GM18507 (cell line): ENCODE measurements at regions not wholly inside any gene's neighbourhood (a gene's known extent, or its start where the extent isn't known, plus 50 kb on each side); places are given as distances from the start of the nearest gene placed in this dataset.

Source experiments
- DNase-seq: peaks from one replicate; pipeline ENCODE4 v3.0.0; 2011; ENCODE audit warnings: low read depth; ENCODE audit not compliant: insufficient read length; ENCODE audit errors: extremely low spot score
- FAIRE-seq: peaks from 2 replicates; lab custom pipeline; 2011; peaks lifted over from hg19 to GRCh38; lab: Jason Lieb, UNC

DNA sequence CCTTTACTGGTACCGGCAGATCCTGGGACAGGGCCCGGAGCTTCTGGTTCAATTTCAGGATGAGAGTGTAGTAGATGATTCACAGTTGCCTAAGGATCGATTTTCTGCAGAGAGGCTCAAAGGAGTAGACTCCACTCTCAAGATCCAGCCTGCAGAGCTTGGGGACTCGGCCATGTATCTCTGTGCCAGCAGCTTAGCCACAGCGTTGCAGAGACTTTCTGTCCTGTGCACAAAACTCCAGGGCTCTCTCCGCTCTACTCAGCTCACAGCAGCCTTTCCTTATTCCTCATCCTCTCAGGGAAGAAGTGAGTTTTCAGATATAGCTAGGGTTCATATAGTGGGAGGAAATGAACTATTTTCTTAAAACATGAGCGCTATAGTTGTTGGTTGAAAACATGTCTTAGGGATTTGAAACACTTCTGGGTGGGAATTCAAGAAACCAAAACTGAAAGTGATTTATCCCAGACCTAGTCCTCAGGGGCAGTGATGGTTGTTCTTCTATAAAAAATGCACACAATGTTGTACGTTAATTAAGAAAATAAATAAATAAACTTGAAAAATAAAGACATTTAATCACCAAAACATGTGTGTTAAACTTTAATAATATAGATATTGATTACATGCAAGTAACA is 150.2 kb upstream of the PRSS58 start:
- DNase-seq (no peak), FAIRE-seq (no peak)

DNA sequence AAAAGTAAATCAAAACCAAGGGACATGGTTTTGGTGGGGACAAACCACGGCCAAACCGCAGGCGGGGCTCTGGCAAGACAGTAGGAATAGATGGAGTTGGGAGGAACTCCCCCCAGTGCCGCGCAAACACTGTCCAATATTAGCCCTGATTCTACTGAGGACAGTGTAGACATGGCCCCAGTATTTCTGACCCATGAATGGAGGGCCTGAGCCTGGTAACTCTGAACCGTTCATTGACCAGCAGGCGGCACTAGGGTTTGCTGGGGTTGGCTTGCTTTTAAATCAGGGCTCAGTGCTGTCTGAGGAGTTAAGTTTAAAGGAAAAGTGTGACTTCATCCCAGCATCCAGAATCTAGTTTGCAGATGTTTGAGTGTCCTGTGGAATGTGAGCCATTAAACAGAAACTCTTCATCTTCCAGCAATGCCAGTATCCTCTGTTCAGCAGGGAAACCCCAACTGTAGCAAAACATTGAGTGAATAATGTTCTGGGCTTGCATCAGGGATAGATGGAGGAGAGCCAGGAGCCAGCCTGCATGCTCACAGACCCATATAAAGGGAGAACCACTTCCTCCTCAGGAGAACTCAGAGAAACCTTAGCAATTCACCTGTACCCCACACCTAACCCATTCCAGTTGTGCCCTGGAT is 147.4 kb upstream of the PRSS58 start:
- no peak for DNase-seq
- FAIRE-seq, result no peak

DNA sequence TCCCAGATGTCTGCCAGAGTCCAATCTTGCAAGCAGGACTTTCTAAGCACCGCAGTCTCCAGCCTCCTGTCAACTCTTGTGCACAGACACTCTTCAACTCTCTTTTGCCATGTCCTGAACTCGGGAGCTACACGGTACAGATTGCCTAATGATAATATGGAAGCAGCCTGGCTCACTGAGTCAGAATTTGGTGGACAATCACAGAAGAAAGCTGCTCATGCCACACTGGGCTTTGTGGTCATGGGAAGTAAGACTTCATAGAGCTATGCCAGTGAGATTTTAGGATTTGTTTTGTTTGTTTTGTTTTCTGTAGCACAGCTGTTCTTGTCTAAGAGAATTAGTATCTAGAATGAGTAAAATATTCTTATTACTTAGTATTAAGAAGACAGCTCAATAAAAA is 144.1 kb upstream of the PRSS58 start:
- FAIRE-seq, result no peak
- DNase-seq, result no peak

DNA sequence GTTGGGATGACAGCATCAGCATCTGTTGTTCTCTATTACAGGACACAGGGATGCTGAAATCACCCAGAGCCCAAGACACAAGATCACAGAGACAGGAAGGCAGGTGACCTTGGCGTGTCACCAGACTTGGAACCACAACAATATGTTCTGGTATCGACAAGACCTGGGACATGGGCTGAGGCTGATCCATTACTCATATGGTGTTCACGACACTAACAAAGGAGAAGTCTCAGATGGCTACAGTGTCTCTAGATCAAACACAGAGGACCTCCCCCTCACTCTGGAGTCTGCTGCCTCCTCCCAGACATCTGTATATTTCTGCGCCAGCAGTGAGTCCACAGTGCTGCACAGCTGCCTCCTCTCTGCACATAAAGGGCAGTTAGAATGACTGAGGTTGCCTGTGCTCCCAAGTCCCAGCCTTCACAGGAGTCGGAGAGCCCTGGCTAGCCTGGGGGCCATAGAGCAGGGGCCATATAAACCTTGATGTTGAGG is 142.2 kb upstream of the PRSS58 start:
- DNase-seq (no peak), FAIRE-seq (no peak)

DNA sequence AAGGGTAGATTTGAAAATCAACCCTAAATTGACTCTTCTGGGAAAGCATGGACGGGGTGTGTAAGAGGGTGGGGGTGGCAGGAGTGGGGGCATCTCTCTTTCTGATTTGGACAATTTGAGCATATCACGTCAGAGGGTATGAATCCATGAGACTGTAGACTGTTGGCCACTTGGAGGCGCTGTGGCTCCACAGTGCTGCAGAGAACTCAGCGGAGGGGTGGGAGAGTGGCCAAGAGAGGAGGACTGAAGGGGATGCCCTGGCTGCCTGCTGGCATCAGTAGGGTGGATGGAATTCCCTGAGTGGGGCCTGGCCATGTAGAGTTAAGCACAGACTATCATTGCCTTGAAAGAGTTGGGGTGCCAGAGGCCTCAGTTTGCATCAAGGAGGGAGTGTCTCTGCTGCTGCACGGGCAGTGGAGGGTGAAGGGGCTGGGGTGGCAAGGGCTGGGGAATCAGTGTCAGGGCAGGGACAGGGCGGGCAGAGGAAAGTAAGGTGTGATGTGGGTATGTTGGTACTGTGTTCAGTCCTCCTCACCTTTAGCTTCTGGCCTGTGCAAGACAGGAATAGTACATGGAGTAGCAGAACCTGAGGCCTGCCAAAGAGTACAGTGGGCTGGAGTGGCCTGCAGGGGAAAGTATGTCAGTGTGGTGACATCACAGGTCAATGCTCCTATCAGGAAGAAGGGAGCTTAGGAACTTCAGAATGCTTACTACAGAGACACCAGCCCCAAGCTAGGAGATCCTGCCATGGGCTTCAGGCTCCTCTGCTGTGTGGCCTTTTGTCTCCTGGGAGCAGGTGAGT is 133.5 kb upstream of the PRSS58 start:
- FAIRE-seq, result no peak
- no peak for DNase-seq

DNA sequence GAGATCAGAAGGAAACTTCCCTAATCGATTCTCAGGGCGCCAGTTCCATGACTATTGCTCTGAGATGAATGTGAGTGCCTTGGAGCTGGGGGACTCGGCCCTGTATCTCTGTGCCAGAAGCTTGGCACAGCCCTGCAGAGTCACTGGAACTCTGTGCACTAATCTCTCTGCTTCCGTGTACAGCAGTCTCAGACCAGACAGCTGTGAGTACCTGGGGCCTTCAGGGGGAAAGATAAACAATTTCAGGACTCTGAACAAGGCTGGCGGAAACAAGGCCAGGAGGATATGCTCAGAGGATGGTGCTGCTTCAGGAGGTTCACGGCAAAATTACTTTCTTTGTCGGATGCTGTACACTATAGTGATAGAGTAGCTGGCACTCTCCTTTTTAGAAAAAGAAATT is 131.7 kb upstream of the PRSS58 start:
- FAIRE-seq (no peak), DNase-seq (no peak)

DNA sequence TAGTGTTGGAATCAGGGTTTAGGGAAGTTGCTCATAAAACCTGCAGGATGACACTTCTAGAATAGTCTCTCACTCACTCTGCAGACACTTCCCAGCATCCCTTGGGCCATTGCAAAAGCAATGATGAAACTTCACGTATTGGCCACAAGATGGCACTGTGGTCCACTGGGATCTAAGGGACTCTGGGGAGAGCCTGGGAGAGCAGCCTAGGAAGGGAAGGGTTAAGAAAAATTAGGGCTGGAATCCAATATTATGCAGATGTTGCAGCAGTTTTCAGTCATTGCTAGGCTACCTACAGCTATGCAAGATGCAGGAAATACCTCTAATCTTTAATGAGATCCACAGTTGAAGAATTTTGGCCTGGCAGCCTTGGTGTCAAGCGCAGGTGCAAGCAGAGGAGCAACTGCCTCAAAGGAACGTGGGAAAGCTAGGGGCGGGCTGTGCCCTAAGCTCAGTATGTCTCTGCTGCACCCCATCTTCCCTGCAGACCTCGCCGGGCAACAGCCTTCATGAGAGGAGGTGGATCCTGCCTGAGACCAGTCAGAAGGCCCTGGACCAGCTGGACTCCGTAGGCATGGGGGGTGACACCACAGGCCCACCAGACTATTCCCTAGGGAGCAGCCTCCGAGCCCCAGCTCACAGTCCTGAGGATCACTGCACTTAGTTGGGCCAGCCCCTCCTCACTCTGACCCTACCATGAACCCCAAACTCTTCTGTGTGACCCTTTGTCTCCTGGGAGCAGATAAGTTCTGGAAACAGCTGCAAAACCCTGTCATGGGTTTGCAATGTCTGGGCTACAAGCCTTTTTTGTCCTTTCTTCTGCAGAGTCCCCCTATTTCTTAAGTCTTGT is 127.9 kb upstream of the PRSS58 start:
- DNase-seq (no peak), FAIRE-seq (peak; percentile 79)

DNA sequence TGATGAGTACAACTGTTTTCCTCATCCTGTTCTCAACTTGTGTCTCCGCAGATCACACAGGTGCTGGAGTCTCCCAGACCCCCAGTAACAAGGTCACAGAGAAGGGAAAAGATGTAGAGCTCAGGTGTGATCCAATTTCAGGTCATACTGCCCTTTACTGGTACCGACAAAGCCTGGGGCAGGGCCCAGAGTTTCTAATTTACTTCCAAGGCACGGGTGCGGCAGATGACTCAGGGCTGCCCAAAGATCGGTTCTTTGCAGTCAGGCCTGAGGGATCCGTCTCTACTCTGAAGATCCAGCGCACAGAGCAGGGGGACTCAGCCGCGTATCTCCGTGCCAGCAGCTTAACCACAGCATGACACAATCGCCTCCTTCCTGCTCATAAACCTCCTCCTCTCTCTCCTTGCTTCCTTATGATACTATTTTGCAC is 126.7 kb upstream of the PRSS58 start:
- no peak for FAIRE-seq
- DNase-seq, result no peak

DNA sequence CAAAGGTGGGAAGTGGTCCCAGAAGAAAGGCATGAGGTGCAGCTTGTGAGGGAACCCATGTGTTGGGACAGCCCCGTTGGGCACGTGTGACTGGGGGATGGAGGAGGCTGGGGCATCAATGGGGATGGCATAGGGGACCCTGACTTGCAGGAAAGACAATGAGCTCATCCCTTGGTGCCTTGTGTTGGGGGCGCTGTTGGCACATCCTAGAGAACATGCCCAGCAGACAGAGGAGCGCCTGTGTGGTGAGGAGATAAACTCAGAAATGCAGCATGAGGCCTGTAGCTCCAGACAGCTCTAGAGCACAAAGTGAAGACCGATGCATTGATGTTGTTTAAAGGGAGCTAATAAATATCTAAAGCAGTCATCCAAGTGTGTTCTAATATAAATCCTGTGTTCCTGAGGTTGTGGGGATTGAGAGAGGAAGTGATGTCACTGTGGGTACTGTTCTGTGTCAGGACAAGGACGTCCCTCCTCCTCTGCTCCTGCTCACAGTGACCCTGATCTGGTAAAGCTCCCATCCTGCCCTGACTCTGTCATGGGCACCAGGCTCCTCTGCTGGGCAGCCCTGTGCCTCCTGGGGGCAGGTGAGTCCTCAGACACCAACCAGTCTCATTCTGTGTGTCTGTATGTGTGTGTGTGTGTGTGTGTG is 126.1 kb upstream of the PRSS58 start:
- DNase-seq (no peak), FAIRE-seq (no peak)

DNA sequence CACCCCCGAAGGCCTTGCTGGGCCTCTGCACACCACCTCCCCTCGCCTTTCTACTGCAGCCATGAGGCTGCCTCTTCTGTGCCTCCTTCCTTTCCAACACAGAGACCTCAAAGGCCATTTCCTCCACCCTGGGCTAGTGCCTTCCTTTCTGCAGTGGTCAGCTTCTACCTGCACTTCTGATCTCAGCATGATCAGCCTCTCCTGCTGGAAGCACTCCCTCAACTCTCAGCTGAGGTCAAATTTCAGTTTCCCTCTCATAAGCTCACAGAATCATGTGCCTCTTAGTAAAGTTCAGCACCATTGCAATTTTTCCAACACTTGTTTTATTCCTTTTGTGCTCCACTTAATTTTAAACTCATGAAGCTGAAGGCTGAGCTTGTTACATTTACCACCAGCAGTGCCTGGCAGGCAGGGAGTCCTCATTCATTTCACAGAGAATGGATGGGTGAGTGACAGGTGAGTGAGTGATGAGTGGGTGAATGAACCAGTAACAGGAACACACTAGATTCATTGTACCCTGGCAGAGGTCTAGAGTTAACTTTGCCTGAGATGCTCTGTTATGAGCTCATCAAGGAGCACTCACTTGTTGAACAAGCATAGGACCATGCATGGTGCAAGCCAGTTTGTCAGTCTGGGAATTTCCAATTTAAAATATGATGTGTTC is 124.0 kb upstream of the PRSS58 start:
- DNase-seq (no peak), FAIRE-seq (no peak)

DNA sequence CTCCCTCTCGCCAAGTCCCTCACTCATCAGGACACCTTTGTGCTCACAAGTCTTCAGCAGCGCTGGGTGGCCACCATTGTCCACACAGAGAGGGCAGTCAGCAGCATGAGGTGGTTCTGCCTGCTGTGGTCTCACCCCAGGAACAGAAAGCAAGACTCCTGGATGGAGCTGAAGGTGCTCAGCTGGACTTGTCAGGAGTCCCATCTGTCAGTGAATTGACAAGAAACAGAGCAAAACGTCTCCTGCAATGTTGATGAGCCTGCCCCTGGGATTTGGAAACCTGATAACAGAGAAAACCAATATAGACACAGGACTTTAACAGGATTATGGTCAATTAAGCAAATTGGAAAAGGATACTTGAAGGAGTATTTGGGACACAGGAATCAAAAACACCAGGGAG is 122.2 kb upstream of the PRSS58 start:
- FAIRE-seq, result no peak

DNA sequence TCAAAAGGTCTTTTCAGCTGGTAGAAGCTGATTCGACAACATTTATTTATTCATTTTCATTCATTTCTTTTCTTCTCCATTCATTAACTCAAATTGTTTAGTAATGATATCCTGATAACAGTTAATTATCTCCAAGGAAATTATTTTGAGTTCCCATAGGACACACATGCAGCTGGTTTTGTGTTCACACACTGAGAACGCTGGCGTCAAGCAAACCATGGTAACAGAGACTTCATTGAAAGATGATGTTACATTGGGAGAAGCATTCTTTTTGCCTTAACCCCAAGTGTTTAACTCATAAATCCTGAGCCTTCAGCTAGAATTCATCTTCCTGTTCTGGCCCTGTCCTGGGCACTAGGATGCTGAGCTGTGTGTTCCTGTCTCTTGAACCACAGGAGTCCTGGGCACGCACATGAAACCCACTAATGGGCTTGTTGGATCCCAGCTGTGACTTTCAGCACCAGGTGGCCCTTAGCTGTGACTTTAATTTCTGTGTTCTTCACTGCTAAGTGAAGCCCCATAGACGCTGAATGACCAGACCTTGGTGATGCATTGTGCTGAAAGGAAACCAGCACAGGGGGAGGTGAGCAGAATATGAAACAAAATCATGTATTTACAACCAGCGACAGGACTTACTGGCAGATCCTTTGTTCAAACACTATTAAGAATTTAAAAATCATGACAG is 121.5 kb upstream of the PRSS58 start:
- FAIRE-seq (no peak), DNase-seq (no peak)

More for the DNA sequence above, 122.2 kb upstream of the PRSS58 start:
- DNase-seq, result no peak

DNA sequence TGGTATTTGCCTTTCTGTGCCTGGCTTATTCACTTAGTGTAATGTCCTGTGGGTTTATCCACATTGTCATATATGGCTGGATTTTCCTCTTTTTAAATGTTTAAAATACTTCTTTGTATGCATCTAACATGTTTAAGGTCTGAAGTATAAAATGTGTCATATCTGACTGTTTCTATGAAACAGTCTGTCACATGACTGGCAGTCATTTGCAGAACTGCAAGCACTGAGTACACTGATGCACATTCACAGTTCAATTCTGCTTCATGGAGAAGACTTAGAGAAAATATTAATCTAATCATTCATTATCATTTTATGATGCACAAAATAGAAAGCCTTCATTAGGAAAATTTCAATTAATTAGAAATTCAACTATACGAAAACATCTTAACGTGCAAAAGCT is 119.7 kb upstream of the PRSS58 start:
- no peak for DNase-seq
- no peak for FAIRE-seq

DNA sequence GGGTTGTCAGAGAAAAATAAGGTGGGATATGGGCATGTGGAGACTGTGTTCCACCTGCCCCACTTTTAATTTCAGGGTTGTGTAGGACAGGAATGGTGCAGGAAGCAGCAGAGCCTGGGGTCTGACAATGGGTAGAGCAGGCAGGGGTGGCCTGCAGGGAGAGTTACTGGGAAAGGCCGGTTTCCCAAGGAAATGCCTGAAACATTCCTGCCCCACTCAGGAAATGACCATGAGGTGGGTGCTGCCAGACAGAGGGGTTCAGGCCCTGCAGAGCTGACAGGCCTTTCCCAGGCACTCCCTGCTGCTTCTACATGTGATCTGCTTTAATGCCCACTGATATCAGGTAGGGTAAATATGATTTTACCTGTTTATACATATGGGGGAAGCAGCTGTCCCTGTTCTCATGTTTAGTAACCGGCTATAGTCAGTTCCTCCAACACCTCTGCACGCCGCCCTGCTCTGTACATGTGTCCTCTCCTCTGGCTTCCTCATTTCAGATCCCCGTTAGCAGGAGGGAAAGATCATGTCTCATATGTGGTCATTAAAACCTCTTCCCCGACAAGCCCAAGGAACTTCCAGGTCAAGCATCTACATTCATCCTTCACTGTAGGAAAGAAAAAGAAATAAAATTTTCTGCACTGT is 118.6 kb upstream of the PRSS58 start:
- DNase-seq, result no peak
- FAIRE-seq, result no peak

DNA sequence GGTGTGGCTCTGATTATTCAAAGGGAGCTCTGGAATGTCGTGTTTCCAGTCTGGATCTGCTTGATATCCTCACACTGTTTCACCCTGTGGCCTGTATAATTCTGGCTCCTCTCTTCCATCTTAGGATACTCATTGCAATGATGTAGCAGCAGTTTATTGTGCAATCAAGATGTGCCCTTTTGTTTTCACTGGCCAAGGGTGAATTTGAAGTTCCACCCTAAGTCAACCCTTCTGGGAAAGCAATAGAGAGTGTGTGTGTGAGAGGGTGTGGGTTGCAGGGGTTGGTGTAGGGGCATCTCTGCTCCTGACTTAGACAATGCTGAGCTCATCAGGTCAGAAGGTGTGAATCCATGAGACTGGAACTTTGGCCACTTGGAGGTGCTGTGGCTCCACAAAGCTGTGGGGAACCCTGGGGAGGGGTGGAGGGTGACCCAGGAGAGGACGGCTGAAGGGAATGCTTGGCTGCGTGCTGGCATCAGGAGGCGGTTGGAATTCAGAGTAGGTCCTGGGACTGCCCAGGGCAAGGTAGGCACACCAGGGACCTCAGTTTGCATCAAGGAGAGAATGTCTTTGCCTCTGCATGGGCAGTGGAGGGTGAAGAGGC is 118.0 kb upstream of the PRSS58 start:
- FAIRE-seq (no peak), DNase-seq (no peak)

DNA sequence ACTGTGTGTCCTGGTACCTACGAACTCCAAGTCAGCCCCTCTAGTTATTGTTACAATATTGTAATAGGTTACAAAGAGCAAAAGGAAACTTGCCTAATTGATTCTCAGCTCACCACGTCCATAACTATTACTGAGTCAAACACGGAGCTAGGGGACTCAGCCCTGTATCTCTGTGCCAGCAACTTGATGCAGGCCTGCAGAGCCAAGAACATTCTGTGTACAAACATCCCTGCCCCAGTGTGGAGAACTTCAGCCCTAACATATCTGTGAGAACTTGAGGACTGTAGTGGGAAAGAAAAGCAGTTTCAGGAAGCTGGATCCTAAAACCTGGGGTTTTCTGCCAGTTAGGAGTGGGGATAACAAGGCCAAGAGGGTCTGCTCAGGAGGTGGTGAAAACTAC is 114.9 kb upstream of the PRSS58 start:
- DNase-seq (no peak), FAIRE-seq (no peak)

DNA sequence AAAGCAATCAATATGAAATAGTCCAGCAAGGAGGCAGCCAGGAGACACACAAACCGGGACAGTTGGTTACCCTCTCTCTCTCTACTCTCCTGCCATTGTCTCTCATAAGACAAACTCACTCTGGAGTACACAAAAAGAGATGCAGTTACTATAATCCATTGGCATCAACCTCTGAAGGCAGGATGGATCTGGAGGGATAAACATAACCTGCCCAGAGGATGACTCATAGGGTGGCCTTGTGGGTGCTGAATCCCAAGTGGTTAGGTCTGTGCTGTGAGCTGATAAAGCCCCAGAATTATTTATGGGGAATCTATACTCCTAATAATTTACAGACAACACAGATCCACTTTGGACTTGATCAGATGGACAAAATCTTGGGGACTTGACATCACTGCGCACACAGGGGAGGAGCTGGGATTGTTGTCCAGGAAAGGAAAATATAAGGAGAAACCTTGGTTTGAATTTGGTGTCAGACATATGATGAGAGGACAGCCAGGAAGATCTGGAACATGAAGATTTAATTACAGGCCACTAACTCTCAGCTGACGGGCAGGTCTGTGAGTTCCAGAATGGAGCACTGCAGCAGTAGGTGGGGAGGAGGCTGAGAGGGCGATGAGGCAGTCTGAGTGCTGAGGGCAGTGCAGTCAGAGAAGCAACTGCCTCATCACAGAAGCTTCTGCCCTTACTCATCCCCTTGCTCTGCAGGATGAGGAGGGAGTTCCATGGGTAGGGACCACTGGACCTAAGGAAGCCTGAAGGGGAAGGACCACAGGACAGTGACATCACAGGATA is 113.9 kb upstream of the PRSS58 start:
- DNase-seq (no peak), FAIRE-seq (no peak)
